Neural cell (in vitro differentiated cells): ENCODE measurements at regions not wholly inside any gene's neighbourhood (a gene's known extent, or its start where the extent isn't known, plus 50 kb on each side); places are given as distances from the start of the nearest gene placed in this dataset.

ENCODE experiments used
- H2AFZ ChIP-seq: fragments of 200-600, 300-800 bp; sonication (generic), shearing (Covaris generic); 2 replicates; pipeline ENCODE4 v1.6.0; 2014; ENCODE audit warnings: low read depth, mild to moderate bottlenecking, antibody characterized with exemption, low read length, moderate library complexity
- H3F3A ChIP-seq: fragments of 200-600 bp; shearing (Covaris generic); 2 replicates; pipeline ENCODE4 v1.6.1; 2016; ENCODE audit warnings: mild to moderate bottlenecking, moderate library complexity, mixed read lengths, antibody characterized with exemption, low read length; ENCODE audit not compliant: insufficient read depth, poor library complexity, severe bottlenecking
- H3K27ac ChIP-seq: fragments of 200-600, 300-800 bp; sonication (generic), shearing (Covaris generic); 2 replicates; pipeline ENCODE4 v1.5.1; 2014; ENCODE audit warnings: mild to moderate bottlenecking, low read length, moderate library complexity
- H3K27me3 ChIP-seq: fragments of 300-800, 200-600 bp; sonication (generic), shearing (Covaris generic); 2 replicates; pipeline ENCODE4 v1.6.0; 2014; ENCODE audit warnings: mild to moderate bottlenecking, low read depth, low read length, moderate library complexity; ENCODE audit not compliant: insufficient read depth
- H3K36me3 ChIP-seq: fragments of 300-800, 200-600 bp; sonication (generic), shearing (Covaris generic); 2 replicates; pipeline ENCODE4 v1.5.1; 2014; ENCODE audit warnings: mild to moderate bottlenecking, antibody characterized with exemption, low read length, moderate library complexity; ENCODE audit not compliant: insufficient read depth
- H3K4me2 ChIP-seq: fragments of 300-800, 200-600 bp; sonication (generic), shearing (Covaris generic); 2 replicates; pipeline ENCODE4 v1.6.0; 2014; ENCODE audit warnings: mild to moderate bottlenecking, low read length
- H3K4me3 ChIP-seq: fragments of 300-800, 200-600 bp; sonication (generic), shearing (Covaris generic); 2 replicates; pipeline ENCODE4 v1.5.1; 2014; ENCODE audit warnings: mild to moderate bottlenecking, low read length, moderate library complexity
- H3K79me2 ChIP-seq: fragments of 200-600 bp; shearing (Covaris generic); replicated peaks from 2 replicates; pipeline ENCODE4 v1.6.0; 2014; ENCODE audit warnings: mild to moderate bottlenecking, low read length, moderate library complexity; ENCODE audit not compliant: insufficient read depth
- H3K9ac ChIP-seq: fragments of 300-800, 200-600 bp; sonication (generic), shearing (Covaris generic); 2 replicates; pipeline ENCODE4 v1.6.1; 2016; ENCODE audit warnings: mild to moderate bottlenecking, low read length, mixed read lengths
- H3K9me2 ChIP-seq: fragments of 200-600 bp; shearing (Covaris generic); 2 replicates; pipeline ENCODE4 v1.6.1; 2016; ENCODE audit warnings: mild to moderate bottlenecking, low read length, mixed read lengths; ENCODE audit not compliant: insufficient read depth
- H3K9me3 ChIP-seq: fragments of 200-600, 300-800 bp; sonication (generic), shearing (Covaris generic); 2 replicates; pipeline ENCODE4 v1.6.1; 2016; ENCODE audit warnings: mild to moderate bottlenecking, mixed run types, low read length, moderate library complexity, mixed read lengths
- H4K20me1 ChIP-seq: fragments of 200-600 bp; shearing (Covaris generic); 2 replicates; pipeline ENCODE4 v1.6.1; 2016; ENCODE audit warnings: mild to moderate bottlenecking, mixed run types; ENCODE audit not compliant: insufficient read depth
- EP300 ChIP-seq: fragments of 450-650 bp; conservative IDR thresholded peaks from 2 replicates; pipeline ENCODE4 v1.6.1; 2014; ENCODE audit warnings: antibody characterized with exemption, mild to moderate bottlenecking, moderate library complexity; ENCODE audit not compliant: poor library complexity, severe bottlenecking
- EZH2 ChIP-seq: fragments of 200-600, 300-800 bp; shearing (Covaris generic), sonication (generic); IDR thresholded peaks from 2 replicates; pipeline ENCODE4 v1.6.1; 2014; ENCODE audit warnings: antibody characterized with exemption, low read length, borderline replicate concordance, mild to moderate bottlenecking; ENCODE audit not compliant: insufficient read depth, poor library complexity, severe bottlenecking
- MXI1 ChIP-seq: fragments of 450-650 bp; conservative IDR thresholded peaks from 2 replicates; pipeline ENCODE4 v1.6.1; 2014; ENCODE audit warnings: antibody characterized with exemption, mild to moderate bottlenecking; ENCODE audit not compliant: poor library complexity, severe bottlenecking
- POLR2AphosphoS5 ChIP-seq: IDR thresholded peaks from 2 replicates; pipeline ENCODE4 v1.6.1; 2012
- RAD21 ChIP-seq: fragments of 450-650 bp; conservative IDR thresholded peaks from 2 replicates; pipeline ENCODE4 v1.6.1; 2014; ENCODE audit warnings: antibody characterized with exemption, mild to moderate bottlenecking, moderate library complexity
- SMC3 ChIP-seq: fragments of 450-650 bp; conservative IDR thresholded peaks from 2 replicates; pipeline ENCODE4 v1.6.1; 2014; ENCODE audit warnings: antibody characterized with exemption, mild to moderate bottlenecking, moderate library complexity; ENCODE audit not compliant: poor library complexity
- TAF1 ChIP-seq: IDR thresholded peaks from 2 replicates; pipeline ENCODE4 v1.6.1; 2012; ENCODE audit warnings: low read depth
- TF ChIP-seq, protein P1 (sequence below): IDR thresholded peaks from 2 replicates; pipeline ENCODE4 v1.6.1; 2012; ENCODE audit warnings: borderline replicate concordance
- TF ChIP-seq, protein P2 (sequence below): fragments of 450-650 bp; IDR thresholded peaks from 2 replicates; pipeline ENCODE4 v1.5.1; 2014; ENCODE audit warnings: antibody characterized with exemption, mild to moderate bottlenecking, moderate library complexity; ENCODE audit not compliant: poor library complexity, severe bottlenecking

- H3K79me2 ChIP-seq: no peaks in the 10 kb centered on the region
- no peaks in the 10 kb centered on the region for H3F3A ChIP-seq
- no peaks in the 10 kb centered on the region for H3K9me3 ChIP-seq
- H3K4me3 ChIP-seq: no peak overlapping the region
- TF ChIP-seq, protein P1, sequence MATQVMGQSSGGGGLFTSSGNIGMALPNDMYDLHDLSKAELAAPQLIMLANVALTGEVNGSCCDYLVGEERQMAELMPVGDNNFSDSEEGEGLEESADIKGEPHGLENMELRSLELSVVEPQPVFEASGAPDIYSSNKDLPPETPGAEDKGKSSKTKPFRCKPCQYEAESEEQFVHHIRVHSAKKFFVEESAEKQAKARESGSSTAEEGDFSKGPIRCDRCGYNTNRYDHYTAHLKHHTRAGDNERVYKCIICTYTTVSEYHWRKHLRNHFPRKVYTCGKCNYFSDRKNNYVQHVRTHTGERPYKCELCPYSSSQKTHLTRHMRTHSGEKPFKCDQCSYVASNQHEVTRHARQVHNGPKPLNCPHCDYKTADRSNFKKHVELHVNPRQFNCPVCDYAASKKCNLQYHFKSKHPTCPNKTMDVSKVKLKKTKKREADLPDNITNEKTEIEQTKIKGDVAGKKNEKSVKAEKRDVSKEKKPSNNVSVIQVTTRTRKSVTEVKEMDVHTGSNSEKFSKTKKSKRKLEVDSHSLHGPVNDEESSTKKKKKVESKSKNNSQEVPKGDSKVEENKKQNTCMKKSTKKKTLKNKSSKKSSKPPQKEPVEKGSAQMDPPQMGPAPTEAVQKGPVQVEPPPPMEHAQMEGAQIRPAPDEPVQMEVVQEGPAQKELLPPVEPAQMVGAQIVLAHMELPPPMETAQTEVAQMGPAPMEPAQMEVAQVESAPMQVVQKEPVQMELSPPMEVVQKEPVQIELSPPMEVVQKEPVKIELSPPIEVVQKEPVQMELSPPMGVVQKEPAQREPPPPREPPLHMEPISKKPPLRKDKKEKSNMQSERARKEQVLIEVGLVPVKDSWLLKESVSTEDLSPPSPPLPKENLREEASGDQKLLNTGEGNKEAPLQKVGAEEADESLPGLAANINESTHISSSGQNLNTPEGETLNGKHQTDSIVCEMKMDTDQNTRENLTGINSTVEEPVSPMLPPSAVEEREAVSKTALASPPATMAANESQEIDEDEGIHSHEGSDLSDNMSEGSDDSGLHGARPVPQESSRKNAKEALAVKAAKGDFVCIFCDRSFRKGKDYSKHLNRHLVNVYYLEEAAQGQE: no peak
- TF ChIP-seq, protein P2, sequence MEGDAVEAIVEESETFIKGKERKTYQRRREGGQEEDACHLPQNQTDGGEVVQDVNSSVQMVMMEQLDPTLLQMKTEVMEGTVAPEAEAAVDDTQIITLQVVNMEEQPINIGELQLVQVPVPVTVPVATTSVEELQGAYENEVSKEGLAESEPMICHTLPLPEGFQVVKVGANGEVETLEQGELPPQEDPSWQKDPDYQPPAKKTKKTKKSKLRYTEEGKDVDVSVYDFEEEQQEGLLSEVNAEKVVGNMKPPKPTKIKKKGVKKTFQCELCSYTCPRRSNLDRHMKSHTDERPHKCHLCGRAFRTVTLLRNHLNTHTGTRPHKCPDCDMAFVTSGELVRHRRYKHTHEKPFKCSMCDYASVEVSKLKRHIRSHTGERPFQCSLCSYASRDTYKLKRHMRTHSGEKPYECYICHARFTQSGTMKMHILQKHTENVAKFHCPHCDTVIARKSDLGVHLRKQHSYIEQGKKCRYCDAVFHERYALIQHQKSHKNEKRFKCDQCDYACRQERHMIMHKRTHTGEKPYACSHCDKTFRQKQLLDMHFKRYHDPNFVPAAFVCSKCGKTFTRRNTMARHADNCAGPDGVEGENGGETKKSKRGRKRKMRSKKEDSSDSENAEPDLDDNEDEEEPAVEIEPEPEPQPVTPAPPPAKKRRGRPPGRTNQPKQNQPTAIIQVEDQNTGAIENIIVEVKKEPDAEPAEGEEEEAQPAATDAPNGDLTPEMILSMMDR: no peak
- TF ChIP-seq SMC3: no peak
- TF ChIP-seq POLR2AphosphoS5: no peak
- no peak for TF ChIP-seq EP300
- no peak for TF ChIP-seq RAD21
- no peak for TF ChIP-seq TAF1
- TF ChIP-seq MXI1: no peak
- no peak for TF ChIP-seq EZH2
- H2AFZ ChIP-seq: no peak overlapping the region
- no peaks in the 10 kb centered on the region for H3K9me2 ChIP-seq
- H3K36me3 ChIP-seq: no peaks in the 10 kb centered on the region
- no peak overlapping the region for H3K9ac ChIP-seq
- no peak overlapping the region for H3K4me2 ChIP-seq
- H4K20me1 ChIP-seq: no peaks in the 10 kb centered on the region
- H3K27me3 ChIP-seq: no peaks in the 10 kb centered on the region
- H3K27ac ChIP-seq: no peak overlapping the region
These were observed 87.8 kb upstream of the UPP2 start for GRCh38 chr2:158013891-158014290.

DNA sequence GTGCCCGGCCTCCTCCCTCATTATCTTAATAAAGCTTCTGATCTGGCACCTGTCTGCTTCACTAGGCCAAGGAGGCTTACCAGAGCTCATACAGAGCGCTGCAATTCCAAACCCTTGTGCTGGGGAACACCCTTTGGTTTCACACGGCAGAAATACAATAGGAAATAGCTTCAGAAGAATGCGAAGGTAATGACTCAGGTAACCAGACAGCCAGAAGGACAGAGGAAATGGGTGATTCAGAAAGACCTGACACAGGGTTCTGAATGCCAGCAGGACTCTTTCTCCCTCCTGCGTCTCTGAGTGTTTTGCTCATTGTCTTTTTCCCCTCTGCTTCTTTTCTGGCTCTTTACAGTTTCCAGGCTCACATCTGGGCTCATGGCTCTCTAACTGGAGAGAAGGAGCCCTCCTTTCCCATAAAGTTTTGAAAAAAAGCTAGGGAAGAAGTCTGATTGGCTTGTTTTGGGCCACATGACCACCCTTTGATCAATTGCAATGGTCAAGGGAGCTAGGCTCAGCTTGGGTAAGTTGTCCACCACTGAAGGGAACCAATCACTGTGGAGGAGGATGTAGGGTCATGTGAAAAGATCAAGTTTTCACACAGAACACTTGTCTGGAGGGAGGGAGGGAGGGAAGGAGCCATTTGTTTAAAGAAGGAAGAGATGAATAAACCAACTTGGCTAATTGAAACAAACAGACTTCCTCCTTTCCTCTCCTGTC lies 90.5 kb upstream of the UPP2 start:
- H3K4me2 ChIP-seq: no peak overlapping the region
- H3K9me3 ChIP-seq: no peaks in the 10 kb centered on the region
- H3K9ac ChIP-seq: no peak overlapping the region
- no peaks in the 10 kb centered on the region for H3K79me2 ChIP-seq
- H3K27ac ChIP-seq: no peak overlapping the region
- H3K9me2 ChIP-seq: no peaks in the 10 kb centered on the region
- H2AFZ ChIP-seq: no peak overlapping the region
- TF ChIP-seq, protein P2: no peak
- TF ChIP-seq MXI1 (no peak), TAF1 (no peak), POLR2AphosphoS5 (no peak), SMC3 (no peak), EP300 (no peak), RAD21 (no peak), EZH2 (no peak)
- TF ChIP-seq, protein P1: no peak
- H3F3A ChIP-seq: no peaks in the 10 kb centered on the region
- H3K36me3 ChIP-seq: no peaks in the 10 kb centered on the region
- no peak overlapping the region for H3K4me3 ChIP-seq
- H4K20me1 ChIP-seq: no peaks in the 10 kb centered on the region
- no peaks in the 10 kb centered on the region for H3K27me3 ChIP-seq
